ENCODE measurements at regions not wholly inside any gene's neighbourhood (a gene's known extent, or its start where the extent isn't known, plus 50 kb on each side); places are given as distances from the start of the nearest gene placed in this dataset.

- no peaks in the 10 kb centered on the region for H3K4me1 Mint-ChIP-seq
- Histone ChIP-seq H3K9me3 (replicated peaks in 1 of 2; ENCODE audit: control insufficient read depth in 1 of 2, insufficient read depth in 1 of 2, low read length in 2 of 2) (no peaks in the 10 kb centered on the region), H3K4me1 (ENCODE audit: control insufficient read depth in 1 of 2, insufficient read depth in 2 of 2, low read length in 2 of 2) (no peaks in the 10 kb centered on the region), H3K4me3 (replicated peaks in 1 of 3; ENCODE audit: low read depth in 2 of 3, low read length in 3 of 3) (no peak overlapping the region), H3K4me2 (replicated peaks; ENCODE audit: extremely low read depth, low read length, poor library complexity, severe bottlenecking) (no peak overlapping the region), H3K79me2 (ENCODE audit: insufficient read depth, low read length) (no peaks in the 10 kb centered on the region), H3K9ac (ENCODE audit: insufficient read depth, low read length, poor library complexity, severe bottlenecking) (no peak overlapping the region), H4K20me1 (ENCODE audit: insufficient read depth, low read length) (no peaks in the 10 kb centered on the region), H3K36me3 (replicated peaks in 1 of 2; ENCODE audit: control insufficient read depth in 1 of 2, insufficient read depth in 2 of 2, low read length in 2 of 2) (no peaks in the 10 kb centered on the region), H2AFZ (ENCODE audit: insufficient read depth, low read depth, low read length, poor library complexity, severe bottlenecking) (no peak overlapping the region), H3K27ac (ENCODE audit: low read depth in 1 of 2, low read length in 2 of 2) (no peak overlapping the region), H3K27me3 (ENCODE audit: control insufficient read depth in 2 of 2, insufficient read depth in 2 of 2, low read length in 2 of 2) (no peaks in the 10 kb centered on the region)
- 90% methylated on average over 2 of the region's 3 CpGs for WGBS (ENCODE audit: insufficient coverage)
- peaks cover 0 to 4% (median 1%) of the 10 kb centered on the region in 7 donors for H3K9me3 Mint-ChIP-seq
- no peak overlapping the region for H3K27ac Mint-ChIP-seq
- TF ChIP-seq, protein P1, sequence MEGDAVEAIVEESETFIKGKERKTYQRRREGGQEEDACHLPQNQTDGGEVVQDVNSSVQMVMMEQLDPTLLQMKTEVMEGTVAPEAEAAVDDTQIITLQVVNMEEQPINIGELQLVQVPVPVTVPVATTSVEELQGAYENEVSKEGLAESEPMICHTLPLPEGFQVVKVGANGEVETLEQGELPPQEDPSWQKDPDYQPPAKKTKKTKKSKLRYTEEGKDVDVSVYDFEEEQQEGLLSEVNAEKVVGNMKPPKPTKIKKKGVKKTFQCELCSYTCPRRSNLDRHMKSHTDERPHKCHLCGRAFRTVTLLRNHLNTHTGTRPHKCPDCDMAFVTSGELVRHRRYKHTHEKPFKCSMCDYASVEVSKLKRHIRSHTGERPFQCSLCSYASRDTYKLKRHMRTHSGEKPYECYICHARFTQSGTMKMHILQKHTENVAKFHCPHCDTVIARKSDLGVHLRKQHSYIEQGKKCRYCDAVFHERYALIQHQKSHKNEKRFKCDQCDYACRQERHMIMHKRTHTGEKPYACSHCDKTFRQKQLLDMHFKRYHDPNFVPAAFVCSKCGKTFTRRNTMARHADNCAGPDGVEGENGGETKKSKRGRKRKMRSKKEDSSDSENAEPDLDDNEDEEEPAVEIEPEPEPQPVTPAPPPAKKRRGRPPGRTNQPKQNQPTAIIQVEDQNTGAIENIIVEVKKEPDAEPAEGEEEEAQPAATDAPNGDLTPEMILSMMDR (IDR thresholded peaks at IDR 0.05) = no peak
- no peak overlapping the region for H3K4me3 Mint-ChIP-seq
- DNase-seq = no peak
- no peaks in the 10 kb centered on the region for H3K36me3 Mint-ChIP-seq
- intact Hi-C loops (cut with micrococcal nuclease) = no loop called here
- H3K27me3 Mint-ChIP-seq (ENCODE audit: low read depth in 3 of 3) = no peaks in the 10 kb centered on the region
Measured at GRCh38 chr6:147756891-147757290, 248.4 kb downstream of the SAMD5 start.

GRCh38 chr6:147757291-147757690, 248.8 kb downstream of the SAMD5 start:
- H3K4me3 ChIP-seq (replicated peaks in 1 of 3; ENCODE audit: low read depth in 2 of 3, low read length in 3 of 3) = no peak overlapping the region
- H4K20me1 ChIP-seq (ENCODE audit: insufficient read depth, low read length) = no peaks in the 10 kb centered on the region
- TF ChIP-seq, protein P1 (IDR thresholded peaks at IDR 0.05) = no peak
- no peaks in the 10 kb centered on the region for H3K4me1 Mint-ChIP-seq
- no peak overlapping the region for H3K27ac Mint-ChIP-seq
- intact Hi-C loops (cut with micrococcal nuclease) = no loop called here
- H3K36me3 Mint-ChIP-seq = no peaks in the 10 kb centered on the region
- H3K27me3 ChIP-seq (ENCODE audit: control insufficient read depth in 2 of 2, insufficient read depth in 2 of 2, low read length in 2 of 2) = no peaks in the 10 kb centered on the region
- H3K36me3 ChIP-seq (replicated peaks in 1 of 2; ENCODE audit: control insufficient read depth in 1 of 2, insufficient read depth in 2 of 2, low read length in 2 of 2) = no peaks in the 10 kb centered on the region
- DNase-seq = no peak
- no peak overlapping the region for H3K4me3 Mint-ChIP-seq
- H3K27ac ChIP-seq (ENCODE audit: low read depth in 1 of 2, low read length in 2 of 2) = no peak overlapping the region
- H3K4me2 ChIP-seq (replicated peaks; ENCODE audit: extremely low read depth, low read length, poor library complexity, severe bottlenecking) = no peak overlapping the region
- H3K9me3 Mint-ChIP-seq = peaks cover 0 to 4% (median 1%) of the 10 kb centered on the region in 7 donors
- H3K79me2 ChIP-seq (ENCODE audit: insufficient read depth, low read length) = no peaks in the 10 kb centered on the region
- H2AFZ ChIP-seq (ENCODE audit: insufficient read depth, low read depth, low read length, poor library complexity, severe bottlenecking) = no peak overlapping the region
- H3K27me3 Mint-ChIP-seq (ENCODE audit: low read depth in 3 of 3) = no peaks in the 10 kb centered on the region
- H3K9ac ChIP-seq (ENCODE audit: insufficient read depth, low read length, poor library complexity, severe bottlenecking) = no peak overlapping the region
- no peaks in the 10 kb centered on the region for H3K9me3 ChIP-seq (replicated peaks in 1 of 2; ENCODE audit: control insufficient read depth in 1 of 2, insufficient read depth in 1 of 2, low read length in 2 of 2)
- no peaks in the 10 kb centered on the region for H3K4me1 ChIP-seq (ENCODE audit: control insufficient read depth in 1 of 2, insufficient read depth in 2 of 2, low read length in 2 of 2)
